IPS-18a (cell line): ENCODE measurements at regions not wholly inside any gene's neighbourhood (a gene's known extent, or its start where the extent isn't known, plus 50 kb on each side); places are given as distances from the start of the nearest gene placed in this dataset.

Source experiments
- H3K27ac ChIP-seq: one replicate; pipeline ENCODE4 v1.5.1; 2013; ENCODE audit warnings: low read length
- H3K27me3 ChIP-seq: one replicate; pipeline ENCODE4 v1.6.1; 2013; ENCODE audit warnings: mild to moderate bottlenecking, low read length; ENCODE audit not compliant: control insufficient read depth, insufficient read depth
- H3K36me3 ChIP-seq: one replicate; pipeline ENCODE4 v1.6.1; 2013; ENCODE audit warnings: low read depth, low read length; ENCODE audit not compliant: control insufficient read depth
- H3K4me1 ChIP-seq: one replicate; pipeline ENCODE4 v1.6.1; 2013; ENCODE audit warnings: low read depth, low read length; ENCODE audit not compliant: control insufficient read depth
- H3K4me3 ChIP-seq: one replicate; pipeline ENCODE4 v1.5.1; 2013; ENCODE audit warnings: low read length
- H3K9ac ChIP-seq: one replicate; pipeline ENCODE4 v1.6.1; 2013; ENCODE audit warnings: mild to moderate bottlenecking, low read length, moderate library complexity
- H3K9me3 ChIP-seq: one replicate; pipeline ENCODE4 v1.6.1; 2013; ENCODE audit warnings: low read depth, low read length; ENCODE audit not compliant: control insufficient read depth

DNA sequence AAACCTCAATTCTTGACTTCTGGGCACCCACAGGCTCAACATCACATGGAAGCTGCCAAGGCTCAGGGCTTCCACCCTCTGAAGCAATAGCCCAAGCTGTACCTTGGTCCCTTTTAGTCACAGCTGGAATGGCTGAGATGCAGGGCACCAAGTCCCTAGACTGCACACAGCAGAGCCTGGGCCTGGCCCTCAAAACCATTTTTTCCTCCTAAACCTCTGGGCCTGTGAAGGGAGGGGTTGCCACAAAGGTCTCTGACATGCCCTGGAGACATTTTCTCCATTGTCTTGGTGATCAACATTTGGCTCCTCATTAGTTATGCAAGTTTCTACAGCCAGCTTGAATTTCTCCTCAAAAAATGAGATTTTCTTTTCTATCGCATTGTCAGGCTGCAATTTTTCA lies 382.7 kb upstream of the RASGEF1B start:
- Histone ChIP-seq H3K9ac (no peak overlapping the region), H3K9me3 (peaks cover 12% of the 10 kb centered on the region), H3K36me3 (no peaks in the 10 kb centered on the region), H3K27me3 (no peaks in the 10 kb centered on the region), H3K27ac (no peak overlapping the region), H3K4me1 (no peaks in the 10 kb centered on the region), H3K4me3 (no peak overlapping the region)

DNA sequence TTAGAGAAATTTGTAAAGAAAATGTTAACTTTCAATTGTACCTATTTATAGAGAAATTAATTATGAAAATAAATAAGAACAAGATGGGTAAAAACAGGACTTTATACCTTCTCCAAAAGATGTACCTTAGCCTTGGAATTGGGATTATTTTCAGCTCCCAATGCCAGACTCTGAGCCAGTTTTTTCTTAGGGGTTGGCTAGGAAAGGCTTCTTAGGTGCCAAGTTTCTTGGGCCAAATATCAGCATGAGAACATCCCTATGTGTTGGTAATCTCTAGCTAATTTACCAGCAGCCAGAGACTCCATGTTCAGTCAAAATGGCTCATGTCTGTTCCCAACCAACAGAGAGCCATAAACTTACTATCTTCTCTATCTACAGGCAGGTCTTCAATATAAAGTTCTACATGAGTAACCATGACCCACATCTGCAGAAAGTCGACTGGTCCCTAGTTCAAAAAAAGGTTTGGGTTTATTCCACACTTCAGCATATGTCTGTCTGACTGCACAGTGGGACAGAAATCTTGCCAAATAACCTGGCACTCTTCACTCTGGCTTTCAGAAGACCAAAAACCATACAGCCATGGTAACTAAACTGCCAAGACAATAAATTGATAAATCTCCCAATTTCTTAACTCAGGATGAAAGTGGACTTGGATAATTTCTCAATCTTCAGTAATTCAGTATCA lies 380.5 kb upstream of the RASGEF1B start:
- H3K36me3 ChIP-seq = no peaks in the 10 kb centered on the region
- H3K9ac ChIP-seq = no peak overlapping the region
- no peaks in the 10 kb centered on the region for H3K27me3 ChIP-seq
- no peak overlapping the region for H3K27ac ChIP-seq
- H3K4me1 ChIP-seq = no peaks in the 10 kb centered on the region
- H3K9me3 ChIP-seq = peaks cover 12% of the 10 kb centered on the region
- H3K4me3 ChIP-seq = no peak overlapping the region

DNA sequence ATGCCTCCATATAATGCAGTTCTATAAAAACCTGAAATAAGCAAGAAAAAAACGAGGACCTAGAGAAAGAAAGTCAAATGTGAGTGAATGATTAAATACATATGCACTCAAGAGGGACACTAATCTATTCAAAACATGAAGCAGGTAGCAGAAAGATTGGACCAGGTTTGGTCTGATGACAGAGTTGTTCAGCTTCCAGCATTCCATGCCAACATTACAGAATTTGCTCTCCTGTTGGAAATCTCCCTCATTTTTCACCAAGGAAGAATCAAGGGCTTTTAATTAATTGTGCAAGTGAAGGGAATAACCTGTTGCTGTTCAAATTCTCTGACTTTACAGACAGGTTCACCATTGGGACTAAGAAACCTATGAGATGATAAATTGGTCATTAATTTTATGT lies 379.0 kb upstream of the RASGEF1B start:
- Histone ChIP-seq H3K36me3 (no peaks in the 10 kb centered on the region), H3K9me3 (peaks cover 12% of the 10 kb centered on the region), H3K9ac (no peak overlapping the region), H3K27me3 (no peaks in the 10 kb centered on the region), H3K4me3 (no peak overlapping the region), H3K4me1 (no peaks in the 10 kb centered on the region), H3K27ac (no peak overlapping the region)

DNA sequence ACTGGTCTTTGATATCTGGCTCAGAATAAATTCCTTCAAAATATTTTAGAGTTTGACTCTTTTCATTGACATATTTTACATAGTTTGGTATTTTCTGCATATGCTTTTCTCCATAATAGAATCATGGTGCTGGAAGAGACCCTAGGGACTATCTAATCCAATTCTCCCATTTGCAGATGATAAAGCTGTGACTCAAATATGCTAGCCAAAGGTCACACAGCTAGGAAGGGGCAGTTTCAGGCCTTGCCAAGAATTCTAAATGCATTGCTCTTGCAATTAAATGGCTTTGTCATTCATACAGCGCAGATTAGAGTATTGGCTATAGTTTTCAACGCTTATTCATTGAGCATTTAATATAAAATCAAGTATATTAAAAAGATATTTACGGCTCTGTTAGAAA lies 374.1 kb upstream of the RASGEF1B start:
- Histone ChIP-seq H3K4me1 (peaks cover 3% of the 10 kb centered on the region), H3K4me3 (no peak overlapping the region), H3K9ac (no peak overlapping the region), H3K36me3 (no peaks in the 10 kb centered on the region), H3K27me3 (no peaks in the 10 kb centered on the region), H3K27ac (no peak overlapping the region), H3K9me3 (no peaks in the 10 kb centered on the region)

- Histone ChIP-seq H3K27me3 (no peaks in the 10 kb centered on the region), H3K9me3 (no peaks in the 10 kb centered on the region), H3K9ac (peak overlapping the region; percentile 25), H3K4me1 (peaks cover 3% of the 10 kb centered on the region), H3K4me3 (no peak overlapping the region), H3K36me3 (no peaks in the 10 kb centered on the region), H3K27ac (peak overlapping the region; percentile 84)
Observed at GRCh38 chr4:81845273-81845672, 373.6 kb upstream of the RASGEF1B start.

DNA sequence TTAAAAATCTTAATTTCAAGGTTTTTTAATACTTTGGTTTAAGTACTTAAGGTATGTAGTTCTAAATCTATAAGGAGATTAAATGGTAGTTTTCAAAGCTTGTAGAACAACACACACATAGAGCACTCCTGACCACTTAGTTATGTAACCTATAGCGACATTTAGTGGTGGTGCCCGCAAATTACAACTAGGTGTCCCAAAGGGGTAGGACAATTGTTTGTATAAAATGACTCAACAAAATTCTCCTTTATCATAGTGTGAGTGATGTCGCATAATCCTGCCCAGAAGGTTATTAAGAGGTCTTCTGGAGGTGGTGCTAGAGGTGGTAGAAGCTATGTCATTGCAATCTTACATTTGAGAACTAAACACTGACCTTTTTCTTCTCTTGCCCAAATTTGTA lies 373.0 kb upstream of the RASGEF1B start:
- Histone ChIP-seq H3K27ac (peak overlapping the region; percentile 84), H3K4me3 (no peak overlapping the region), H3K9me3 (no peaks in the 10 kb centered on the region), H3K27me3 (no peaks in the 10 kb centered on the region), H3K4me1 (peaks cover 3% of the 10 kb centered on the region), H3K9ac (peak overlapping the region; percentile 25), H3K36me3 (no peaks in the 10 kb centered on the region)

GRCh38 chr4:81839347-81840042 lies 367.8 kb upstream of the RASGEF1B start:
- Histone ChIP-seq H3K27ac (no peak overlapping the region), H3K4me3 (no peak overlapping the region), H3K9ac (no peak overlapping the region), H3K9me3 (no peaks in the 10 kb centered on the region), H3K36me3 (no peaks in the 10 kb centered on the region), H3K27me3 (no peaks in the 10 kb centered on the region), H3K4me1 (peaks cover 7% of the 10 kb centered on the region)

GRCh38 chr4:81838586-81838985 lies 366.9 kb upstream of the RASGEF1B start:
- Histone ChIP-seq H3K36me3 (no peaks in the 10 kb centered on the region), H3K27ac (no peak overlapping the region), H3K27me3 (no peaks in the 10 kb centered on the region), H3K4me1 (peaks cover 7% of the 10 kb centered on the region), H3K4me3 (no peak overlapping the region), H3K9ac (no peak overlapping the region), H3K9me3 (no peaks in the 10 kb centered on the region)

- H3K9me3 ChIP-seq = no peaks in the 10 kb centered on the region
- peaks cover 7% of the 10 kb centered on the region for H3K4me1 ChIP-seq
- no peaks in the 10 kb centered on the region for H3K36me3 ChIP-seq
- no peak overlapping the region for H3K4me3 ChIP-seq
- H3K27me3 ChIP-seq = no peaks in the 10 kb centered on the region
- no peak overlapping the region for H3K9ac ChIP-seq
- no peak overlapping the region for H3K27ac ChIP-seq
Observed at GRCh38 chr4:81836716-81837115, 365.0 kb upstream of the RASGEF1B start.

GRCh38 chr4:81833576-81833975 lies 361.9 kb upstream of the RASGEF1B start:
- no peak overlapping the region for H3K4me3 ChIP-seq
- no peaks in the 10 kb centered on the region for H3K36me3 ChIP-seq
- H3K4me1 ChIP-seq = no peaks in the 10 kb centered on the region
- no peak overlapping the region for H3K9ac ChIP-seq
- no peaks in the 10 kb centered on the region for H3K27me3 ChIP-seq
- no peaks in the 10 kb centered on the region for H3K9me3 ChIP-seq
- H3K27ac ChIP-seq = no peak overlapping the region

DNA sequence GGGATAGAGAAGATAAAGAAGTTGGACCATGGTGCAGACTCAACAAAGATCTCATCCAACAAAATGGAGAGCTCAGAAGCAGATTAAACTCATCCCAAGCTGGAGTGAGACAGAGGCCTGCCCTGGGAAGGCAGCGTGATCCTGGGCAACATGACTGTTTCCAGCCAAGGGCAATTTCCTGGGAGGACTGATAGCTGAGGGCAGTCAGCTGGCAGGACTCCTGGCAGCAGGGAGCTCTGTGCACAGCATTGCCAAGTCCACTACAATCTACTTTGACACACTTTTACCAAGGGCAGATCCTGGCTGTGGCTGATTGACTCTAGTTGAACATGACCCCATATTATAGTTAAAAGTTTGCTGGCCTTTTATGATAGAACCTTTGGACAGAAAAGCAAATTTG lies 357.3 kb upstream of the RASGEF1B start:
- H3K27me3 ChIP-seq = no peaks in the 10 kb centered on the region
- no peak overlapping the region for H3K4me3 ChIP-seq
- H3K9ac ChIP-seq = no peak overlapping the region
- H3K4me1 ChIP-seq = no peaks in the 10 kb centered on the region
- no peak overlapping the region for H3K27ac ChIP-seq
- no peaks in the 10 kb centered on the region for H3K9me3 ChIP-seq
- H3K36me3 ChIP-seq = no peaks in the 10 kb centered on the region
